Epithelial cell of proximal tubule (primary cell): ENCODE measurements at regions not wholly inside any gene's neighbourhood (a gene's known extent, or its start where the extent isn't known, plus 50 kb on each side); places are given as distances from the start of the nearest gene placed in this dataset.

ENCODE experiments used
- DNase-seq: peaks from one replicate; pipeline ENCODE4 v3.0.0-alpha.2; 2011; ENCODE audit warnings: low read depth
- H3K4me3 ChIP-seq: 2 replicates; pipeline ENCODE4 v1.5.1; 2011; ENCODE audit warnings: low read depth, mild to moderate bottlenecking, low read length
- CTCF ChIP-seq: conservative IDR thresholded peaks from 2 replicates; pipeline ENCODE4 v1.5.1; 2012; ENCODE audit warnings: low read depth, mild to moderate bottlenecking, low read length

DNA sequence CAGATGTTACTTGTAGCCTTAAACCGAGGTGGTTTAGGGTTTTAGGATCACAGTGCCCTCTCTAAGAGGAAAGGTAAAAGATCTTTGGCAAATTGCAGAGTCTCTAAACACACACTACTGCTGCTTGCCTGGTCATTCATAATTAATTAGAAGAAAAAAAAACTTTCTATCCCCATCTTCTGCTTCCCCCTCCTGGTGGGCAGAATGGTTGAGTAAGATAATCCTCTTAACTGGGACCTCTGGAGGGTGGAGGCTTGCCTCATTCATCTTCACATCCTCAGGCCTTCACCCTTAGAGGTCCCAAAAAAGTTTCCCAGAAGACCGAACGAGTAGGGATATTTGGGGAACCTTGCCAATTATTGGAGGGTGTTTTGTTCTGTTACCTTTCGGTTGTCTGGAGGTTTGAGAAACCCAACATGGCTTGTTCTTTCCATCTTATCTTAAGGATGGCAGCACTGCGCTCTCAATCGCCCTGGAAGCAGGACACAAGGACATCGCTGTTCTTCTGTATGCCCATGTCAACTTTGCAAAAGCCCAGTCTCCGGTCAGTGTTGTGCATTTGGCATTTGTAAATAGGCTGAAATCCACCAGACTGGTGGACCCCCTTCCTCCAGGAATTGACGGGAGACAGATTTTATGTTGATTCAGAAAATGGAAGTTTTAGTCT is 97.3 kb upstream of the DMRT1 start:
- DNase-seq = no peak
- TF ChIP-seq CTCF = no peak

DNA sequence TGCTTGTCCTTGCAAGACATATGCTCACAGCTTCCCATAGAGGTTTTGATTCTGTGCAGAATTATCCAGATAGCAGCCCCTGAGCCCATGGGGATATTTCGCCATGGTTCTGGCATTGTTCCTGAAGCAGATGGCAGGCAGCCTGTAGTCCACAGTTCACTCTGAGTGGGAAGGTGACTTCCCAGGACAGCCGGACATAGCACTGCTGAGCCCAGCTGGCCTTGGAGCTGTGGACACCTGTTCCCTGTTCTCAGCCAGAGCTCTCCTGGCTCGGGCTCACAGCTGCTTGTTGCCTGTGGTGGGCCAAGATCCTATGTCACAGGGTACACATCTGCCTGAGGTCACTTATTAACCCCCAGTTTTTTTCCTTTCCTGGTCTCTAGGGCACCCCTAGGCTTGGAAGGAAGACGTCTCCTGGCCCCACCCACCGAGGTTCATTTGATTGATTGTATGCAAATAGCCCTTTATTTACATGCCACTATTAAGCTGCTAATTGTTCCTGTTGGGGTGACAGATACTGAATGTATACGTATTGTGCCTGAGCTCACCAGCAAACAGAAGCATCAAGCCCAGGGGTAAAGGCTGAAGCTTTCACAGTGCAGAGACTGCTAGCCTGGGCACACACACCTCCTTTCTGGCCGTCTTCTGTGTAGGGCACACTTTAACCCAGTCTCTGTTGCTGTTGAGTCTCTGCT is 96.6 kb upstream of the DMRT1 start:
- no peak for DNase-seq
- no peak for TF ChIP-seq CTCF
- H3K4me3 ChIP-seq = no peak overlapping the region

More for the DNA sequence above, 97.3 kb upstream of the DMRT1 start:
- no peak overlapping the region for H3K4me3 ChIP-seq

- no peak for DNase-seq
- TF ChIP-seq CTCF = no peak
- H3K4me3 ChIP-seq = no peak overlapping the region
Measured at GRCh38 chr9:745761-746380, 95.6 kb upstream of the DMRT1 start.

DNA sequence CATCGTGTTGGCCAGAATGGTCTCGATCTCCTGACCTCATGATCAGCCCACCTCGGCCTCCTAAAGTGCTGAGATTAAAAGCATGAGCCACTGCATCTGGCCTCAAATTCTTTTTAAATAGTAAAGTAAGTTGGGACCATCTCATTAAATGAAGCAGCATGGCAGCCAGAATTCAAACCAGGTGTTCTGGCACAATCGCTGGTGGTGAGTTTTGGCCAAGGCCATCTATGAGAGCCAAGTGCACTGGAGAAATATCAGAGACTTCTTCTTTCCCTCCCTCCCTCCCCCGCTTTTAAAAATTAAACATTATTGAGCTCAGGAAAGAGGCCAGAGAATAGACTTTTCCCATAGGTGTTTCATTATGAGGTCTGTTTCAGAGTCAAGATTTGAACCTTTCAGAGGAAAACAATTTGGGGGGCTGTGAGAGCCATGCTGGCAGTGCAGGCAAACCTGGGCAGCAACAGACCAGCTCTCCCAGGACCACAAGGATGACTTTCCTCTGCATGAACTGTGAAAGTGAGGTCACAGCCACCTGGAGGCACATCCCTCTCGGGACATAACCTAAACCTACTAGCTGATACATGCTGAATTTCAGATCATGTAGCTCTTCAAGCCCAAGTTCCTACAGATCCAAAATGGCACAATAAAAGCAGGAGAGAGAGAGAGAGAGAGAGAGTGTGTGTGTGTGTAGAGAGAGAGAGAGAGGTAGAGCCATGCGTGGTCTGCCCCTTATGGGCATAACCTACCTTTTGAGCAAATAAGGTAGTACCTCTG is 94.6 kb upstream of the DMRT1 start:
- DNase-seq = no peak
- no peak for TF ChIP-seq CTCF
- H3K4me3 ChIP-seq = no peak overlapping the region

- DNase-seq = no peak
- TF ChIP-seq CTCF = no peak
- no peak overlapping the region for H3K4me3 ChIP-seq
Measured at GRCh38 chr9:747567-747966, 93.9 kb upstream of the DMRT1 start.

DNA sequence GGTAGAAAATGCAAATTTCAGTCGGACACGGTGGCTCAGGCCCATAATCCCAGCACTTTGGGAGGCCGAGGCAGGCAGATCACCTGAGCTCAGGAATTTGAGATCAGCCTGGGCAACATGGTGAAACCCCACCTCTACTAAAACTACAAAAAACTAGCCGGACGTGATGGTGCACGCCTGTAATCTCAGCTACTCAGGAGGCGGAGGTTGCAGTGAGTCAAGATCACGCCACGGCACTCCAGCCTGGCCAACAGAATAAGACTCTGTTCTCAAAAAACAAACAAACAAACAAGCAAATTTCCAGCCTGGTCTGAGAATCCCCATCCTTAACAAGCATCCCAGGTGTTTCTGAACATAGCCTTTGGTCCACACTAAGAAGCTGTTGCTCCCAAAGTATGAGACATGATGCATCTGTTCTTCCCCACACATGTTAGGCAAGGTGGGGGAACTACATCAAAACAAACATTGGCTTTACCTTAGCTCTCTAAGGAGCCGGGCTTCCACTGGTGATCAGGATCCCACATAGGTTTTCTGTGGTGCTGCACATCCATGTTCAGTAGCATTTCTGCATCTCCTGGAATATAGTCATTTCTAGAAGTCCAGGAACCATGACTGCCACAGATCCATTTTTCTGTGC is 92.5 kb upstream of the DMRT1 start:
- no peak overlapping the region for H3K4me3 ChIP-seq
- no peak for DNase-seq
- no peak for TF ChIP-seq CTCF
